HepG2 (cell line): ENCODE measurements at regions not wholly inside any gene's neighbourhood (a gene's known extent, or its start where the extent isn't known, plus 50 kb on each side); places are given as distances from the start of the nearest gene placed in this dataset.

Experiments
- DNMT1 ChIP-seq: sonication (generic); formaldehyde crosslinking; IDR thresholded peaks from 2 replicates; pipeline ENCODE4 v1.5.1; 2020; ENCODE audit warnings: mild to moderate bottlenecking, missing genetic modification reagents
- EP300 ChIP-seq, 3 experiments: sonication (generic) in 1 of 3; formaldehyde crosslinking in 1 of 3; IDR thresholded peaks; 2 replicates each; pipeline versions ENCODE4 v1.5.1 to v1.6.1; 2011 to 2020; ENCODE audit warnings: low read depth in 2 of 3, low read length in 2 of 3, borderline replicate concordance in 1 of 3, improper control_type of control experiment in 1 of 3, mild to moderate bottlenecking in 1 of 3, missing genetic modification reagents in 1 of 3, moderate library complexity in 1 of 3
- SP1 ChIP-seq, 2 experiments: fragments of 450-650 bp in 1 of 2; sonication (generic) in 1 of 2; formaldehyde crosslinking in 1 of 2; IDR thresholded peaks; 2 replicates each; pipeline versions ENCODE4 v1.4.0 to v1.6.1; 2016 to 2020; ENCODE audit warnings: missing genetic modification reagents in 1 of 2
- ZBTB1 ChIP-seq: sonication (generic); formaldehyde crosslinking; IDR thresholded peaks from 2 replicates; pipeline ENCODE4 v1.4.0; 2020; ENCODE audit warnings: missing genetic modification reagents, borderline replicate concordance
- TF ChIP-seq, protein P1 (sequence below): sonication (generic); formaldehyde crosslinking; IDR thresholded peaks from 2 replicates; pipeline ENCODE4 v1.4.0; 2020; ENCODE audit warnings: missing genetic modification reagents, borderline replicate concordance
- TF ChIP-seq, protein P2 (sequence below): sonication (generic); formaldehyde crosslinking; IDR thresholded peaks from 2 replicates; pipeline ENCODE4 v1.5.0; 2020; ENCODE audit warnings: mild to moderate bottlenecking, missing genetic modification reagents, moderate library complexity

DNA sequence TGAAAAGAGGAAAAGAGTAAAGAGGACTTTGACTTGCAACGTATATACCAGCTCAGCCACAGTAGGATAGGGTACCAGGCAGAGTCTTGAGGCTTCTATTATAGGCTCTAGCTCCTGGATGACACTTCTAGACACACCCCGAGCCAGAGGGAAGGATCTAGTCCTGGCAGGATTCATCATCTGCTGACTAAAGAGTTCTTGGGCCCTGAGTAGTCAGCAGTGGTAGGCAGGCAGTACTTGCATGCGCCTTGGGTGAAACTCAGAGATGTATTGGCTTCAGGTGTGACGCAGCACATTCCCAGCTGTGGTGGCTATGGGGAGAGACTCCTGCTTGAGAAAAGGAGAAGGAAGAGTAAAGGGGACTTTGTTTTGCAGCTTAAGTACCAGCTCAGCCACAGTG lies 162.3 kb upstream of the APP start:
- TF ChIP-seq ZBTB1 (CRISPR knock-in tag), result no peak
- no peak for TF ChIP-seq SP1 (IDR thresholded peaks at IDR 0.05)
- TF ChIP-seq SP1 (CRISPR knock-in tag; IDR thresholded peaks at IDR 0.05), result no peak
- TF ChIP-seq, protein P1, sequence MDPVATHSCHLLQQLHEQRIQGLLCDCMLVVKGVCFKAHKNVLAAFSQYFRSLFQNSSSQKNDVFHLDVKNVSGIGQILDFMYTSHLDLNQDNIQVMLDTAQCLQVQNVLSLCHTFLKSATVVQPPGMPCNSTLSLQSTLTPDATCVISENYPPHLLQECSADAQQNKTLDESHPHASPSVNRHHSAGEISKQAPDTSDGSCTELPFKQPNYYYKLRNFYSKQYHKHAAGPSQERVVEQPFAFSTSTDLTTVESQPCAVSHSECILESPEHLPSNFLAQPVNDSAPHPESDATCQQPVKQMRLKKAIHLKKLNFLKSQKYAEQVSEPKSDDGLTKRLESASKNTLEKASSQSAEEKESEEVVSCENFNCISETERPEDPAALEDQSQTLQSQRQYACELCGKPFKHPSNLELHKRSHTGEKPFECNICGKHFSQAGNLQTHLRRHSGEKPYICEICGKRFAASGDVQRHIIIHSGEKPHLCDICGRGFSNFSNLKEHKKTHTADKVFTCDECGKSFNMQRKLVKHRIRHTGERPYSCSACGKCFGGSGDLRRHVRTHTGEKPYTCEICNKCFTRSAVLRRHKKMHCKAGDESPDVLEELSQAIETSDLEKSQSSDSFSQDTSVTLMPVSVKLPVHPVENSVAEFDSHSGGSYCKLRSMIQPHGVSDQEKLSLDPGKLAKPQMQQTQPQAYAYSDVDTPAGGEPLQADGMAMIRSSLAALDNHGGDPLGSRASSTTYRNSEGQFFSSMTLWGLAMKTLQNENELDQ, result no peak
- TF ChIP-seq, protein P2, sequence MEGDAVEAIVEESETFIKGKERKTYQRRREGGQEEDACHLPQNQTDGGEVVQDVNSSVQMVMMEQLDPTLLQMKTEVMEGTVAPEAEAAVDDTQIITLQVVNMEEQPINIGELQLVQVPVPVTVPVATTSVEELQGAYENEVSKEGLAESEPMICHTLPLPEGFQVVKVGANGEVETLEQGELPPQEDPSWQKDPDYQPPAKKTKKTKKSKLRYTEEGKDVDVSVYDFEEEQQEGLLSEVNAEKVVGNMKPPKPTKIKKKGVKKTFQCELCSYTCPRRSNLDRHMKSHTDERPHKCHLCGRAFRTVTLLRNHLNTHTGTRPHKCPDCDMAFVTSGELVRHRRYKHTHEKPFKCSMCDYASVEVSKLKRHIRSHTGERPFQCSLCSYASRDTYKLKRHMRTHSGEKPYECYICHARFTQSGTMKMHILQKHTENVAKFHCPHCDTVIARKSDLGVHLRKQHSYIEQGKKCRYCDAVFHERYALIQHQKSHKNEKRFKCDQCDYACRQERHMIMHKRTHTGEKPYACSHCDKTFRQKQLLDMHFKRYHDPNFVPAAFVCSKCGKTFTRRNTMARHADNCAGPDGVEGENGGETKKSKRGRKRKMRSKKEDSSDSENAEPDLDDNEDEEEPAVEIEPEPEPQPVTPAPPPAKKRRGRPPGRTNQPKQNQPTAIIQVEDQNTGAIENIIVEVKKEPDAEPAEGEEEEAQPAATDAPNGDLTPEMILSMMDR, result no peak
- TF ChIP-seq DNMT1 (CRISPR knock-in tag), result no peak
- no peak for TF ChIP-seq EP300 (IDR thresholded peaks at IDR 0.05; ENCODE audit: low read depth in 2 of 2, low read length in 2 of 2)
- no peak for TF ChIP-seq EP300 (CRISPR knock-in tag; IDR thresholded peaks at IDR 0.05; ENCODE audit: borderline replicate concordance)
